ENCODE measurements at regions not wholly inside any gene's neighbourhood (a gene's known extent, or its start where the extent isn't known, plus 50 kb on each side); places are given as distances from the start of the nearest gene placed in this dataset.

- TF ChIP-seq CTCF (IDR thresholded peaks at IDR 0.05) (no peak), POLR2AphosphoS5 (IDR thresholded peaks at IDR 0.05; ENCODE audit: low read depth, low read length) (no peak), SIN3A (IDR thresholded peaks at IDR 0.05; ENCODE audit: borderline replicate concordance, insufficient read depth, low read depth, low read length) (no peak), REST (IDR thresholded peaks at IDR 0.05; ENCODE audit: insufficient read depth in 1 of 2, low read depth in 2 of 2, low read length in 1 of 2) (no peak)
Measured at GRCh38 chr1:213512316-213512715, 461.3 kb downstream of the RPS6KC1 start.

All from Panc1 (cell line).